ENCODE measurements at regions not wholly inside any gene's neighbourhood (a gene's known extent, or its start where the extent isn't known, plus 50 kb on each side); places are given as distances from the start of the nearest gene placed in this dataset.

- Histone ChIP-seq H3K27me3 (replicated peaks; ENCODE audit: insufficient read depth) (no peaks in the 10 kb centered on the region), H3K36me3 (no peaks in the 10 kb centered on the region), H3K4me3 (no peak overlapping the region), H3K4me1 (replicated peaks) (no peaks in the 10 kb centered on the region), H3K27ac (no peak overlapping the region), H3K9me3 (no peaks in the 10 kb centered on the region)
- DNase-seq (ENCODE audit: low spot score), result no peak
- intact Hi-C loops (cut with DNase I), result no loop called here
- no peak for TF ChIP-seq POLR2AphosphoS5 (IDR thresholded peaks at IDR 0.05)
- TF ChIP-seq CTCF (IDR thresholded peaks at IDR 0.05), result no peak
- TF ChIP-seq POLR2A (IDR thresholded peaks at IDR 0.05), result no peak
These were observed 499.0 kb downstream of the GADD45G start for GRCh38 chr9:90103771-90104170.

GRCh38 chr9:90105773-90106172 lies 501.0 kb downstream of the GADD45G start:
- DNase-seq (ENCODE audit: low spot score), result no peak
- Histone ChIP-seq H3K4me3 (no peak overlapping the region), H3K36me3 (no peaks in the 10 kb centered on the region), H3K9me3 (no peaks in the 10 kb centered on the region), H3K27ac (no peak overlapping the region), H3K4me1 (replicated peaks) (no peaks in the 10 kb centered on the region), H3K27me3 (replicated peaks; ENCODE audit: insufficient read depth) (no peaks in the 10 kb centered on the region)
- TF ChIP-seq POLR2A (IDR thresholded peaks at IDR 0.05) (no peak), POLR2AphosphoS5 (IDR thresholded peaks at IDR 0.05) (no peak), CTCF (IDR thresholded peaks at IDR 0.05) (no peak)
- intact Hi-C loops (cut with DNase I), result no loop called here
- WGBS, result 27% methylated on average over 1 of the region's 1 CpG

GRCh38 chr9:90107040-90107725 lies 502.4 kb downstream of the GADD45G start:
- Histone ChIP-seq H3K4me1 (replicated peaks) (no peaks in the 10 kb centered on the region), H3K36me3 (no peaks in the 10 kb centered on the region), H3K27ac (no peak overlapping the region), H3K4me3 (no peak overlapping the region), H3K9me3 (no peaks in the 10 kb centered on the region), H3K27me3 (replicated peaks; ENCODE audit: insufficient read depth) (no peaks in the 10 kb centered on the region)
- peak; percentile 74 for DNase-seq (ENCODE audit: low spot score)
- intact Hi-C loops (cut with DNase I), result no loop called here
- TF ChIP-seq POLR2AphosphoS5 (IDR thresholded peaks at IDR 0.05) (peak; percentile 90), CTCF (IDR thresholded peaks at IDR 0.05) (no peak), POLR2A (IDR thresholded peaks at IDR 0.05) (no peak)
- 17% methylated on average over 4 of the region's 4 CpGs for WGBS

GRCh38 chr9:90107726-90108655 lies 503.2 kb downstream of the GADD45G start:
- intact Hi-C loops (cut with DNase I), result no loop called here
- 54% methylated on average over 7 of the region's 7 CpGs for WGBS
- Histone ChIP-seq H3K4me1 (replicated peaks) (no peaks in the 10 kb centered on the region), H3K27ac (no peak overlapping the region), H3K27me3 (replicated peaks; ENCODE audit: insufficient read depth) (no peaks in the 10 kb centered on the region), H3K36me3 (no peaks in the 10 kb centered on the region), H3K9me3 (no peaks in the 10 kb centered on the region), H3K4me3 (no peak overlapping the region)
- TF ChIP-seq POLR2A (IDR thresholded peaks at IDR 0.05), result no peak
- no peak for TF ChIP-seq CTCF (IDR thresholded peaks at IDR 0.05)
- TF ChIP-seq POLR2AphosphoS5 (IDR thresholded peaks at IDR 0.05), result no peak
- no peak for DNase-seq (ENCODE audit: low spot score)
